Natural killer cell (primary cell): ENCODE measurements at regions not wholly inside any gene's neighbourhood (a gene's known extent, or its start where the extent isn't known, plus 50 kb on each side); places are given as distances from the start of the nearest gene placed in this dataset.

Experiments
- ATAC-seq, 3 donors: fragments of 150-1000 bp in 2 of 3; fragments of 200-7000 bp in 1 of 3; cut with Tn5 transposase; 1 replicate in 1 of 3; 2 replicates in 2 of 3; pipeline ENCODE4 v1.10.0; 2021; ENCODE audit warnings: mild to moderate bottlenecking in 2 of 3, moderate library complexity in 2 of 3
- DNase-seq, 2 donors: peaks; one replicate each; pipeline versions ENCODE4 v3.0.0 to v3.0.0-alpha.2; 2013 to 2021; ENCODE audit warnings: mixed read lengths in 1 of 2
- H3K27ac ChIP-seq: one replicate; pipeline ENCODE4 v1.5.1; 2013; ENCODE audit warnings: mild to moderate bottlenecking, low read length
- H3K27me3 ChIP-seq: one replicate; pipeline ENCODE4 v1.6.1; 2013; ENCODE audit warnings: low read length; ENCODE audit not compliant: control insufficient read depth, insufficient read depth
- H3K36me3 ChIP-seq: one replicate; pipeline ENCODE4 v1.6.1; 2013; ENCODE audit warnings: low read length; ENCODE audit not compliant: control insufficient read depth, insufficient read depth
- H3K4me1 ChIP-seq: one replicate; pipeline ENCODE4 v1.6.1; 2013; ENCODE audit warnings: low read length; ENCODE audit not compliant: control insufficient read depth, insufficient read depth
- H3K4me3 ChIP-seq: one replicate; pipeline ENCODE4 v1.5.1; 2013; ENCODE audit warnings: low read length
- H3K9me3 ChIP-seq: one replicate; pipeline ENCODE4 v1.6.1; 2013; ENCODE audit warnings: low read length; ENCODE audit not compliant: control insufficient read depth, insufficient read depth
- H3K27ac Mint-ChIP-seq, 2 donors: one replicate each; pipeline ENCODE4 v1.8.0; 2022; ENCODE audit warnings: mild to moderate bottlenecking in 2 of 2, mixed read lengths in 2 of 2, moderate library complexity in 1 of 2
- H3K27me3 Mint-ChIP-seq, 2 donors: one replicate each; pipeline ENCODE4 v1.8.0; 2022; ENCODE audit warnings: low read depth in 2 of 2, mixed read lengths in 2 of 2
- H3K36me3 Mint-ChIP-seq: one replicate; pipeline ENCODE4 v1.8.0; 2022; ENCODE audit warnings: mixed read lengths
- H3K4me1 Mint-ChIP-seq, 2 donors: one replicate each; pipeline ENCODE4 v1.8.0; 2022; ENCODE audit warnings: mixed read lengths in 2 of 2
- H3K4me3 Mint-ChIP-seq: one replicate; pipeline ENCODE4 v1.8.0; 2022; ENCODE audit warnings: mild to moderate bottlenecking, moderate library complexity, mixed read lengths
- H3K9me3 Mint-ChIP-seq, 2 donors: one replicate each; pipeline ENCODE4 v1.8.0; 2022; ENCODE audit warnings: mixed read lengths in 2 of 2
- WGBS: methylation state at CpG from one replicate; pipeline ENCODE4 v1.1.7; 2013; ENCODE audit warnings: missing lambda C conversion rate; ENCODE audit not compliant: insufficient coverage; 5-methylcytosine and 5-hydroxymethylcytosine counted together
- intact Hi-C: fragments of 100-400 bp; cut with micrococcal nuclease; formaldehyde crosslinking; loops from one replicate; pipeline ENCODE4 v1.14.2; 2022
- TF ChIP-seq, protein P1 (sequence below): fragments of 200-600 bp; IDR thresholded peaks from one replicate; pipeline ENCODE4 v1.8.0; 2022; ENCODE audit warnings: antibody characterized with exemption

DNA sequence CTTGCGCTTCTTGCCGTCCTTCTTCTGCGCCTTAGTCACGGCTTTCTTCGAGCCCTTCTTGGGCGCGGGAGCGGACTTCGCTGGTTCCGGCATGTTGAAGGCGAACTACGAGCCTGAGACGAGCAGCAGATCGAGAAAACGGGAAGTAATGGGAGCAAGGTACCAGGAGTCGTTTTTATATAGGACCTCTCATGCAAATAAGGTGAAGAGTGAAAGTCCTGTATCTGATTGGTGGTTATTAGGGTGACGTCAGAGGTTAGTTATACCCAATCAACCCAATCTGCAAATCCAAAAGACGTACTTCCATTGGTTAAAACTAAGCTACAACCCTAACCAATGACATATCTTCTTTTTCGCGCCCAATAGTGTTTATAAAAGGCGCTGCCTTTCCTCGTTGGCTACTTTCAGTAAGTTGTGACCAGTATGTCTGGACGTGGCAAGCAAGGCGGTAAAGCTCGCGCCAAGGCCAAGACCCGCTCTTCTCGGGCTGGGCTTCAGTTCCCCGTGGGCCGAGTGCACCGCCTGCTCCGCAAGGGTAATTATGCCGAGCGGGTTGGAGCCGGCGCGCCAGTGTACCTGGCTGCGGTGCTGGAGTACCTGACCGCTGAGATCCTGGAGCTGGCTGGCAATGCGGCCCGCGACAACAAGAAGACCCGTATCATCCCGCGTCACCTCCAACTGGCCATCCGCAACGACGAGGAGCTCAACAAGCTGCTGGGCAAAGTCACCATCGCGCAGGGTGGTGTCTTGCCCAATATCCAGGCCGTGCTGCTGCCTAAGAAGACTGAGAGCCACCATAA is 100.6 kb upstream of the PRSS16 start:
- DNase-seq (peak; percentile 74 to 97), ATAC-seq (peak; percentile 76 to 88 (median 82))
- Histone ChIP-seq H3K4me1 (peaks cover 23% of the 10 kb centered on the region), H3K27ac (peak overlapping the region; percentile 88), H3K4me3 (peak overlapping the region; percentile 74), H3K36me3 (no peaks in the 10 kb centered on the region), H3K9me3 (no peaks in the 10 kb centered on the region), H3K27me3 (no peaks in the 10 kb centered on the region)
- Mint-ChIP-seq H3K4me3 (no peak overlapping the region), H3K27ac (no peak overlapping the region), H3K4me1 (peaks cover 0 to 3% of the 10 kb centered on the region in 2 donors), H3K9me3 (no peaks in the 10 kb centered on the region), H3K27me3 (no peaks in the 10 kb centered on the region), H3K36me3 (no peaks in the 10 kb centered on the region)
- TF ChIP-seq, protein P1, sequence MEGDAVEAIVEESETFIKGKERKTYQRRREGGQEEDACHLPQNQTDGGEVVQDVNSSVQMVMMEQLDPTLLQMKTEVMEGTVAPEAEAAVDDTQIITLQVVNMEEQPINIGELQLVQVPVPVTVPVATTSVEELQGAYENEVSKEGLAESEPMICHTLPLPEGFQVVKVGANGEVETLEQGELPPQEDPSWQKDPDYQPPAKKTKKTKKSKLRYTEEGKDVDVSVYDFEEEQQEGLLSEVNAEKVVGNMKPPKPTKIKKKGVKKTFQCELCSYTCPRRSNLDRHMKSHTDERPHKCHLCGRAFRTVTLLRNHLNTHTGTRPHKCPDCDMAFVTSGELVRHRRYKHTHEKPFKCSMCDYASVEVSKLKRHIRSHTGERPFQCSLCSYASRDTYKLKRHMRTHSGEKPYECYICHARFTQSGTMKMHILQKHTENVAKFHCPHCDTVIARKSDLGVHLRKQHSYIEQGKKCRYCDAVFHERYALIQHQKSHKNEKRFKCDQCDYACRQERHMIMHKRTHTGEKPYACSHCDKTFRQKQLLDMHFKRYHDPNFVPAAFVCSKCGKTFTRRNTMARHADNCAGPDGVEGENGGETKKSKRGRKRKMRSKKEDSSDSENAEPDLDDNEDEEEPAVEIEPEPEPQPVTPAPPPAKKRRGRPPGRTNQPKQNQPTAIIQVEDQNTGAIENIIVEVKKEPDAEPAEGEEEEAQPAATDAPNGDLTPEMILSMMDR, result no peak
- WGBS, result under 1% methylated on average over 50 of the region's 51 CpGs
- intact Hi-C loops, result loop anchor here (1.0 to 5.0 kb wide), 9 partner anchors 15 to 1102 kb away; a partner anchor contains a TSS

DNA sequence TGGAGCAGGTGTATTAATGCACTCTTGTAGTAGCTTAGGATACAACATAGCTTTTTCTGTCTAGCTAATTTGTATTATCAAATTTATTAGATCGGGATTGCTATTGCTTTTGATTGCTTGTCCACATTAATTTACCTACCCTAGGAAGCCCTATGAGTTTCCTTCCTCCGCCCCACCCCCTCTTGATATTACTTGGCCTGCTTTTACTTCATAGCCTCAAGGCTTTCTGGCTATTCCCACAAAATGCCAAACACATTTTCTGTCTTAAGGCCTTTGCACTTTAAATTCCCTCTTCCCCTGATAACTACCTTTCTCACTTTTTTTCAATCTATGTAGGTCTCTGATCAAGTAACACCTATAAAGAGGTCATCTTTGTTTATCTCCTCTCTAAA is 99.1 kb upstream of the PRSS16 start:
- Histone ChIP-seq H3K27ac (no peak overlapping the region), H3K36me3 (no peaks in the 10 kb centered on the region), H3K9me3 (no peaks in the 10 kb centered on the region), H3K4me1 (peaks cover 23% of the 10 kb centered on the region), H3K4me3 (no peak overlapping the region), H3K27me3 (no peaks in the 10 kb centered on the region)
- DNase-seq (no peak), ATAC-seq (no peak)
- TF ChIP-seq, protein P1, result no peak
- peaks cover 0 to 2% of the 10 kb centered on the region in 2 donors for H3K4me1 Mint-ChIP-seq
- peak overlapping the region; percentile 47 for H3K4me3 Mint-ChIP-seq
- no peaks in the 10 kb centered on the region for H3K27me3 Mint-ChIP-seq
- H3K9me3 Mint-ChIP-seq, result no peaks in the 10 kb centered on the region
- no peaks in the 10 kb centered on the region for H3K36me3 Mint-ChIP-seq
- no peak overlapping the region for H3K27ac Mint-ChIP-seq
- 96% methylated on average over 2 of the region's 2 CpGs for WGBS
- intact Hi-C loops, result loop anchor here (5.0 kb wide), 4 partner anchors 659 to 991 kb away; a partner anchor contains a TSS

DNA sequence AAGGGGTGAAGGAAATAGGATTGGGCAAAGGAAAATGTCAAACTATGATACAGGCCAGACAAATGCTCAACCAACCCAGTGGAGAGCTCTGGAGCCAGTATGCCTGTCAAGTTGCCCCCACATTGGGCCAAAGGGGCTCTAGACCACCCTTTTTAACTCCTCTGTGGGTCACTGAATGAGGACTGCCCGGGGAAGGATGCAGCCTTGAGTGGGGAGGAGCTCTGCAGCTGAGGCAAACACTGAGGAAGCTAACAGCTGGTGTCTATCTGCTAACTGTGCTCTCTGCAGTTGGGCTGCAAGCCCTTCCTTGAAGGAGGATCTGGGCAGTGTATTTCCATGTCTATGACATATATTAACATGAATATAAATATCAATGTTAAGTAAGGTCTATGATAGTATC is 98.4 kb upstream of the PRSS16 start:
- H3K4me1 Mint-ChIP-seq, result no peaks in the 10 kb centered on the region
- no peaks in the 10 kb centered on the region for H3K9me3 ChIP-seq
- intact Hi-C loops, result loop anchor here (5.0 kb wide), 4 partner anchors 658 to 992 kb away; a partner anchor contains a TSS
- no peaks in the 10 kb centered on the region for H3K27me3 Mint-ChIP-seq
- no peaks in the 10 kb centered on the region for H3K36me3 ChIP-seq
- no peak for DNase-seq
- TF ChIP-seq, protein P1, result no peak
- no peaks in the 10 kb centered on the region for H3K9me3 Mint-ChIP-seq
- H3K27ac ChIP-seq, result no peak overlapping the region
- WGBS, result 76% methylated on average over 1 of the region's 1 CpG
- H3K4me3 ChIP-seq, result no peak overlapping the region
- no peak overlapping the region for H3K4me3 Mint-ChIP-seq
- no peaks in the 10 kb centered on the region for H3K36me3 Mint-ChIP-seq
- peaks cover 21% of the 10 kb centered on the region for H3K4me1 ChIP-seq
- no peaks in the 10 kb centered on the region for H3K27me3 ChIP-seq
- no peak for ATAC-seq
- no peak overlapping the region for H3K27ac Mint-ChIP-seq
